ENCODE measurements at regions not wholly inside any gene's neighbourhood (a gene's known extent, or its start where the extent isn't known, plus 50 kb on each side); places are given as distances from the start of the nearest gene placed in this dataset.
A peak's percentile ranks its signal among the peaks of the same experiment; 100 is the strongest.
"Not testable (repeated sequence)": the region's sequence is repeated elsewhere in the genome, so short reads cannot be mapped to it uniquely, and the experiment has no call there.

- DNase-seq, result no peak
- in situ Hi-C loops (cut with HindIII; ENCODE audit: low pct_ligation_motif_present, low pct_unique_long_range_greater_than_20kb, low sequenced_read_pairs), result no loop called here
Measured at GRCh38 chr3:147333098-147333497, 73.2 kb downstream of the ZIC4 start.

DNA sequence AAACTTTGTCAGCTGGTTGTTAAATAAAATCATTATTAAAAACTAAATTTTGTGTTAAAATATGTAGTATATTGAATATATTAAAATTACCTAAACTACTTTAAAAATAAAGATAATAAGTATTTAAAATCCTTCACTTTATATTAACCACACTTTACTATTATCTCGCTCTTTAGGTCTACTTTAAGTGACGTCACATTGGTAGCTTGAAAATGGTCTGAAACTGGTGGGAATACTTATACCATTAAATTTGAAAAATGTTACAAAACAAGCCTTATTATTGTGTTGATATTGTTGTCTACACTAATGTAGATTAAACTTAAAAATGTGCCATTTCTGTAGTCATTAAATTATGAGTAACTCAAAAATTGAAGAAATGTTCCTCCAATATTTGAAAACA is 77.6 kb downstream of the ZIC4 start:
- in situ Hi-C loops (cut with HindIII; ENCODE audit: low pct_ligation_motif_present, low pct_unique_long_range_greater_than_20kb, low sequenced_read_pairs), result no loop called here
- DNase-seq, result no peak

GRCh38 chr3:147324356-147324755 is 82.0 kb downstream of the ZIC4 start:
- DNase-seq, result no peak
- in situ Hi-C loops (cut with HindIII; ENCODE audit: low pct_ligation_motif_present, low pct_unique_long_range_greater_than_20kb, low sequenced_read_pairs), result no loop called here

DNA sequence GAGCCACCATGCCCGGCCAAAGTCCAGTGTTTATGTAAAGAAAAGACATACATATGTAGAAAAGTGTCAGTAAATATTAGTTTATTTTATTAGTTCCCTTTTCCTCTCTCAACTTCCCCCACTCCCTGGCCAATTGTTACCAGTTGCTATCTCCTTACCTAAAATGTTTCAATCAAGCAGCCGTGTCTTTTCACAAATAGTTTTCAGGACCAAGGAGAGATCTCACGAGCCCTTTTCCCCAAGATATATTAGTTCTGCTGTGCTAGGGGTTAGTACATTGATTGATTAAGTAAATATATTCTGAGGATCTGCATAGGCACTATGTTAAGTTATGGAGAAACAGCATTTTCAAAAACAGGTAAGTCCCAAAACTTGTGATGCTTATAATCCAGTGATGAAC is 87.4 kb downstream of the ZIC4 start:
- in situ Hi-C loops (cut with HindIII; ENCODE audit: low pct_ligation_motif_present, low pct_unique_long_range_greater_than_20kb, low sequenced_read_pairs), result no loop called here
- peak; percentile 1 for DNase-seq

DNA sequence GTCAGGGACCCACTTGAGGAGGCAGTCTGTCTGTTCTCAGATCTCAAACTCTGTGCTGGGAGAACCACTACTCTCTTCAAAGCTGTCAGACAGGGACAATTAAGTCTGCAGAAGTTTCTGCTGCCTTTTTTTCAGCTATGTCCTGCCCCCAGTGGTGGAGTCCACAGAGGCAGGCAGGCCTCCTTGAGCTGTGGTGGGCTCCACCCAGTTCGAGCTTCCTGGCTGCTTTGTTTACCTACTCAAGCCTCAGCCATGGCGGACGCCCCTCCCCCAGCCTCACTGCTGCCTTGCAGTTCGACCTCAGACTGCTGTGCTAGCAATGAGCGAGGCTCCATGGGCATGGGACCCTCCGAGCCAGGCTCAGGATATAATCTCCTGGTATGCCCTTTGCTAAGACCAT is 89.3 kb downstream of the ZIC4 start:
- in situ Hi-C loops (cut with HindIII; ENCODE audit: low pct_ligation_motif_present, low pct_unique_long_range_greater_than_20kb, low sequenced_read_pairs), result not testable (repeated sequence)

GRCh38 chr3:147313513-147313912 is 92.8 kb downstream of the ZIC4 start:
- DNase-seq, result no peak
- in situ Hi-C loops (cut with HindIII; ENCODE audit: low pct_ligation_motif_present, low pct_unique_long_range_greater_than_20kb, low sequenced_read_pairs), result no loop called here

More for the DNA sequence above, 89.3 kb downstream of the ZIC4 start:
- DNase-seq, result not testable (repeated sequence)

GRCh38 chr3:147312786-147313280 is 93.5 kb downstream of the ZIC4 start:
- DNase-seq, result no peak
- in situ Hi-C loops (cut with HindIII; ENCODE audit: low pct_ligation_motif_present, low pct_unique_long_range_greater_than_20kb, low sequenced_read_pairs), result no loop called here

DNA sequence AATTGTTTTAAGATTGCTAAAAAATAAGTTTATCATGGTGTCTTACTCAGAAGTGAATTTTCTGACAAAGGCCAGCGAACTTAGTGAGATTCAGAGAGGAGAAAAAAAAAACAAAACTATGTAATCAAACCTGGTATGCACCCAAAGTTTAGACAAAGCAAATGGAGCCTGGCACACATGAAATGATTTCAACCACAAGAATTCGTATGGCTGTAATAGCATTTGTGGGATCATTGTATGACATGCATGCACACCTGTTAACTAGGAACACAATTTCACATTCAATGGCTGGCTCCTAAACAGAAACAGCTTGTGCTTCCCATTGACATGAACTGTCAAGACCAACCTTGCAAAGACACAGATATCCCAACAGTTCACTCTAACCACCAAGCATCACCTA is 94.6 kb downstream of the ZIC4 start:
- DNase-seq, result no peak
- in situ Hi-C loops (cut with HindIII; ENCODE audit: low pct_ligation_motif_present, low pct_unique_long_range_greater_than_20kb, low sequenced_read_pairs), result no loop called here

GRCh38 chr3:147305533-147306250 is 100.7 kb downstream of the ZIC4 start:
- no peak for DNase-seq
- in situ Hi-C loops (cut with HindIII; ENCODE audit: low pct_ligation_motif_present, low pct_unique_long_range_greater_than_20kb, low sequenced_read_pairs), result no loop called here

- in situ Hi-C loops (cut with HindIII; ENCODE audit: low pct_ligation_motif_present, low pct_unique_long_range_greater_than_20kb, low sequenced_read_pairs), result no loop called here
Measured at GRCh38 chr3:147304756-147305155, 101.6 kb downstream of the ZIC4 start.

DNA sequence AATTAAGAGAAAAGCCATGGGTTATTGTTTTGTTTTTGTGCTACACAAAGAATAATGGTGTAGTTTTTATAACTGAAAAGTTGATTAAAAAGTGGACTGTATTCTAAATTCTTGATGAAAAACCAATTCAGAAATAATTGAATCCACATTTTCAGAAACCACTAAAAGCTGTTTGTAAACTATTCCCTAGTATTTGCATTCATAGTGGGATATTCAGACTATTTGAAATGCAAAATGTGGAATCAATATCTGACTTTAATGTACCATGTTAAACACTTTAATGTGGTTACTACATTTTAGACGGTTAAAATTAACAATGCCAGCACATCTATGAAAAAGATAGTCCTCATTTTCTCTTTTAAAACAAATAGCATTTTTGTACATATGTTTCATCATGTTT is 104.6 kb downstream of the ZIC4 start:
- no peak for DNase-seq
- in situ Hi-C loops (cut with HindIII; ENCODE audit: low pct_ligation_motif_present, low pct_unique_long_range_greater_than_20kb, low sequenced_read_pairs), result no loop called here

More at GRCh38 chr3:147304756-147305155, 101.6 kb downstream of the ZIC4 start:
- DNase-seq, result no peak

DNA sequence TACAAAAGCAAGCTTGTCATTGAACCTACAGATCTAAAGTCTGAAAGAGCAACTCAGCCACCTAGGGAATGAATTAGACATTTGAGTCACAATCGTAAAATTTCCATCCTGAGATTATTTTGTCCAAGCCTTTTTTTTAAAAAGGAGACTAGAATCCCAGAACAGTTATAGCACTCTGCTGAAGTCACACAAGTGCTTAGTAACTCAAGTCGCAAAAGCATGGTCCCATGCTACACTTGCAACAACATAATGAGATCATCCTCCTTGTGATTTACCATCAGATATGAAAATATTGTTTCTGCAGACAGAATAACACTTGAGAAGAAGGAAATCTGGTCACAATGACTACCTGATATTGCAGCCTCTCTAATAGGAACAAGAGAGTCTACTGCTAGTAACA is 106.7 kb downstream of the ZIC4 start:
- no peak for DNase-seq
- in situ Hi-C loops (cut with HindIII; ENCODE audit: low pct_ligation_motif_present, low pct_unique_long_range_greater_than_20kb, low sequenced_read_pairs), result no loop called here

DNA sequence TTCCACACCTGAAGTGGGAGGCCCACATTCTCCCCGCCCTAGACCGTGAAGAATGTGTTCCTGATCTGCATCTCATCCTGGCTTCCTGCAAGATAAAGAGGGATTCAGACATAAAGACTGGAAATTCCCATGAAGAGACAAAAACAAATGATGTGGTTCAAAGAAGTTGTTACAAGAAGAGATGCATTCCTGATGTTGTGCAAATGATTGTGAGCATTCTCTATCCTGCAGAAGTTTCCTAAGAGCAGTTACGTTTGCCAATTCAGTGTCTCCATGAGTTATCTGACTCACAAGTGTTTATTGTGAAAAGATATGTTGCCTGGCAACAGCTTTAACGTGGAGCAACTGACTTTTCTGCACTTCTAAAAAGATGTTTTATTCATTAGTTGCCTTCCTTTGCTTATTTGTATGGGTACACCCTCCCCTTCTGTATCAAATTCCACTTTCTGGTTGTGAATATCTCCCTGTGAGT is 107.8 kb downstream of the ZIC4 start:
- in situ Hi-C loops (cut with HindIII; ENCODE audit: low pct_ligation_motif_present, low pct_unique_long_range_greater_than_20kb, low sequenced_read_pairs), result no loop called here
- DNase-seq, result peak; percentile 41

GRCh38 chr3:147297761-147298350 is 108.5 kb downstream of the ZIC4 start:
- DNase-seq, result no peak
- in situ Hi-C loops (cut with HindIII; ENCODE audit: low pct_ligation_motif_present, low pct_unique_long_range_greater_than_20kb, low sequenced_read_pairs), result no loop called here

DNA sequence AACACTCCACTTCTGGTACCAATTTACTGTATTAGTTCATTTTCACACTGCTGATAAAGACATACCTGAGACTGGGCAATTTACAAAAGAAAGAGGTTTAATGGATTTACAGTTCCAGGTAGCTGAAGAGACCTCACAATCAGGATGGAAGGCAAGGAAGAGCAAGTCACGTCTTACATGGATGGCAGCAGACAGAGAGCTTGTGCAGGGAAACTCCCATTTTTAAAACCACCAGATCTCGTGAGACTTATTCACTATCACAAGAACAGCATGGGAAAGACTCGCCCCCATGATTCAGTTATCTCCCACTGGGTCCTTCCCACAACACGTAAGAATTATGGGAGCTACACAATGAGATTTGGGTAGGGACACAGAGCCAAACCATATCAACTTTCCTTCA is 119.0 kb downstream of the ZIC4 start:
- in situ Hi-C loops (cut with HindIII; ENCODE audit: low pct_ligation_motif_present, low pct_unique_long_range_greater_than_20kb, low sequenced_read_pairs); DNase-seq: not testable (repeated sequence)

- in situ Hi-C loops (cut with HindIII; ENCODE audit: low pct_ligation_motif_present, low pct_unique_long_range_greater_than_20kb, low sequenced_read_pairs), result no loop called here
- DNase-seq, result no peak
Measured at GRCh38 chr3:147269907-147270306, 136.4 kb downstream of the ZIC4 start.

- in situ Hi-C loops (cut with HindIII; ENCODE audit: low pct_ligation_motif_present, low pct_unique_long_range_greater_than_20kb, low sequenced_read_pairs), result no loop called here
- no peak for DNase-seq
Measured at GRCh38 chr3:147267434-147267833, 138.9 kb downstream of the ZIC4 start.

- no peak for DNase-seq
- in situ Hi-C loops (cut with HindIII; ENCODE audit: low pct_ligation_motif_present, low pct_unique_long_range_greater_than_20kb, low sequenced_read_pairs), result no loop called here
Measured at GRCh38 chr3:147257944-147258343, 148.4 kb downstream of the ZIC4 start.

DNA sequence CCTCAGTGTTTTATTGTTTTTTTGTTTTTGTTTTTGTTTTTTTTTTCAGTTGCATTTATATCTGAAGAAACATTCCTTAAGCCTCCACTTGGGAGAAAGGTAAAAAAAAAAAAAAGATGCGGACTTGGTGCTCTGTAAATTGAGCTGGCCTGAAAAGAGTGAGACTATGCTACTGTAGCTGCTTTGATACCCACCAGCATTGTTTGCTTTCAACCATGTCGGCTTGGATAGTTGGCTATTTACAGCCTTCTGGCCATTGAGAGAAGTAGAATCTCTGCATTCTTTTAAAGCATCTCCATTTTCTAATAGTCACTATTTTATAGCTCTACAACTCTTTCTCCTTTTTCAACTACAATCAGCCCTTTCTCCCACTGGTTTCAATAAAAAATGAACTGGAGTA is 149.6 kb downstream of the ZIC4 start:
- DNase-seq, result no peak
- in situ Hi-C loops (cut with HindIII; ENCODE audit: low pct_ligation_motif_present, low pct_unique_long_range_greater_than_20kb, low sequenced_read_pairs), result no loop called here

GRCh38 chr3:147246906-147247305 is 159.4 kb downstream of the ZIC4 start:
- in situ Hi-C loops (cut with HindIII; ENCODE audit: low pct_ligation_motif_present, low pct_unique_long_range_greater_than_20kb, low sequenced_read_pairs), result no loop called here
- DNase-seq, result no peak
